ENCODE measurements at regions not wholly inside any gene's neighbourhood (a gene's known extent, or its start where the extent isn't known, plus 50 kb on each side); places are given as distances from the start of the nearest gene placed in this dataset.
A peak's percentile ranks its signal among the peaks of the same experiment; 100 is the strongest.
"Not testable (repeated sequence)": the region's sequence is repeated elsewhere in the genome, so short reads cannot be mapped to it uniquely, and the experiment has no call there.

DNA sequence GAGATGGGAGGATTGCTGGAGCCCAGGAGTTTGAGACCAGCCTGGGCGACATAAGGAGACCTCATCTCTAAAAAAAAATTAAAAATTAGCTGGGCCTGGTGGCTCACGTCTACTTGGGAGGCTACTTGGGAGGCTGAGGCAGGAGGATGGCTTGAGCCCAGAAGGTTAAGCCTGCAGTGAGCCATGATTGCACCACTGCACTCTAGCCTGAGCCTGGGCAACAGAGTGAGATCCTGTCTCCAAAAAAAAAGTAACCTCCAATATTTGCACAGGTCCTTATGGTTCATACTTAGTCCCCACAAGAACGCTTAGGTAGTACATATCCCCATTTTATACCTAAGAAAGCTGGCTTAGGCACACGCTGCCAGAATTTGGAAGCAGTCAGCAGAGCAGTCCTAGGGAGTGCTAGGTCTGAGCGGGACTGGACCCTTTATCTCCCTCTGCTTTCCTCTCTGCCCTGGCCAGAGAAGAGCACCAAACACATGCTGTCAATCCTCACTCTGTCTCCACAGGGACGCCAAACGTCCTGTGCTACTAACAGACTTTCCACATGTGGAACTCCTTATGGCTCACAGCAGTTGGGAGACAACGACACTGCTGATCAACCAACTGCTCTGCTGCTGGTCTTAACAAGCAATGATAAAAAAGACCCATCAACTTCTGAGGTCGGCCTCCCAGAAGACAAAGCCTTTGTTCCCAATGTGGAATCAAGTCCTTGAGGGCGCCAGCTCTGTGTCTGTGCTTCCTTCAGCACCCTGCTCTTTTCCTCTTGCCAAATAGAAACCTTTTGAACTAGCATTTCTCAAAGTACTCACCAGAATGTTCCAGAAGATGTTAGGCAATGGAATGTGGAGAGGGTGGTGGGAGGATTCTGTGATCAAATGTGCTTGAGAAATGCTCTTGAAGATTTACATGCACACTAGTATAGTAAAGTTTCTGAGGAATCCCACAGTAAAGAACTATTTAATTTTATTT, 226.3 kb upstream of the DTNBP1 start:
- H3K9me3 Mint-ChIP-seq, result peaks cover 3% of the 10 kb centered on the region
- H3K4me1 Mint-ChIP-seq, result no peaks in the 10 kb centered on the region
- no peak for DNase-seq
- no peaks in the 10 kb centered on the region for H3K36me3 Mint-ChIP-seq
- H3K27me3 Mint-ChIP-seq, result peaks cover 5% of the 10 kb centered on the region
- CTCF ChIA-PET, result no interaction called here
- H3K4me3 Mint-ChIP-seq, result no peak overlapping the region
- H3K27ac Mint-ChIP-seq, result no peak overlapping the region

DNA sequence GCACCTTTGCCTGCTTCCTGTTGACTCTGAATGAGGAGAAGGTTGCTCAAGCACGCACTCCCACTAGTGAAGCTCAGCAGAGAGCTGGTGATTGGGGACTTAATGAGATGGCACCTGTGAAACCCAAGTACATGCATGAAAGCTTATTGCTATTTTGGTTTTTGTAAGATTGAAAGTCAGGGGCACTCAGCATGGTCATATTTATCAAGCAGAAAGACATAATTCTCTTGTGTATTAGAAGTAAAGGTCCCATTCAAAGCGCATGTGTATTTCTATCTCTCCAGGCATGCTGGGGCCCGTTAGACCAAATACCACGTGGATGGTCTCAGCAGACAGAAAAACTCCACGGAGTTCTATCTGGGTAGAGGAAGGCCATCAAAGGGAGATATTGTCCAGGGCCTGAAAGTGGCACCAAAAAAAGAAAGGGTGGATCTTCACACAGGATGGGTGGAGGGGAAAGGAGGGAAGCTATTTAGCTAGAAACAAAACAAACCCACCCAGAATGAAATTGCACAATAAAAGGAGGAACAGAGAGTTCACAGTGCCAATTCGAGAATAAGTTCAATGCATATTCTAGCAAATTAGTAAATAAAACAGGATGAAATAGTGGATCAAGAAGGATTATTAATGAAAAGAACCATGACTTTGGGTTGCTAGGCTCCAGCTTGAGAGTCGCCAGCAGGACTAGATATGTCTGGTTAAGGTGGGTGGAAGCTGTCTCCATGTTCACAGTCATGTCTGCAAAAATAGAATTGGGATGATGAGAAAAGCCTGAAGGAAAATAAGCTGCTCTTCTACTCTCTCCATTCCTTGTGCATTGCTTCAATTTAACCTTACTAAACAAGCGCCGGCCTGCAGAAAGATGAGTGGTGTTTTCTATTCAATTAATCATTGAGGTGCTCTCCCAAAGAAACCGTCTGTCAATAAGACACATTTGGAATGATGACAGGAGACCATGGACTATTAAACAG, 224.9 kb upstream of the DTNBP1 start:
- CTCF ChIA-PET, result interaction anchor here (1.3 kb wide), 1 partner anchor 14 kb away, joined by 3 read pairs; no protein-coding TSS in a partner anchor
- DNase-seq, result no peak
- Mint-ChIP-seq H3K4me3 (no peak overlapping the region), H3K27me3 (peaks cover 5% of the 10 kb centered on the region), H3K27ac (no peak overlapping the region), H3K4me1 (no peaks in the 10 kb centered on the region), H3K36me3 (no peaks in the 10 kb centered on the region), H3K9me3 (no peaks in the 10 kb centered on the region)

DNA sequence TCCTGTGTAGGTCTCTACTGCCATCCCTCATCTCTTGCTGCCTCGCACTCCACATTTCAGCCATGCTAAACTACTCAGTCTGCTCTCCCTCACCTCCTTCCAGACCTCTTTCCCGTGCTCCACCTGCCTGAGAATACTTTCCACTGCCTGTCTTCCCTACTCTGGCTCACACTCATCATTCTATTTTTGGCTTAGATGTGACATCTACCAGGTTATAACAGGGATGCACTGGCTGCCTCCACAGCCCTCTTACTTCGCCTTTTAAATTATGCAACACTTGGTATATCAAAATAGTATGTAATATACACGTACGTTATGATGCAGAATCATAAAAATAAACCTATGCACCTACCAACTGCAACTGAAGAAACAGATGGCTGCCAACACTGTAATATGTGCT, 222.8 kb upstream of the DTNBP1 start:
- no peaks in the 10 kb centered on the region for H3K36me3 Mint-ChIP-seq
- DNase-seq, result no peak
- no peaks in the 10 kb centered on the region for H3K9me3 Mint-ChIP-seq
- CTCF ChIA-PET, result no interaction called here
- H3K4me1 Mint-ChIP-seq, result peaks cover 8% of the 10 kb centered on the region
- no peak overlapping the region for H3K4me3 Mint-ChIP-seq
- no peak overlapping the region for H3K27ac Mint-ChIP-seq
- H3K27me3 Mint-ChIP-seq, result peaks cover 5% of the 10 kb centered on the region

DNA sequence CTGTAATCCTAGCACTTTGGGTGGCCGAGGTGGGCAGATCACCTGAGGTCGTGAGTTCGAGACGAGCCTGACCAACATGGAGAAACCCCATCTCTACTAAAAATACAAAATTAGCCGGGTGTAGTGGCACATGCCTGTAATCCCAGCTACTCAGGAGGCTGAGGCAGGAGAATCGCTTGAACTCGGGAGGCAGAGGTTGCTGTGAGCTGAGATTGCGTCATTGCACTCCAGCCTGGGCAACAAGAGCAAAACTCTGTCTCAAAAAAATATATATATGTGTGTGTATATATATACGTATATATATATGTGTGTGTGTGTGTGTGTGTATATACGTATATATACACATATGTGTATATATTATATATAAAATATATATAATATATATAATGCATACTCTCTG, 220.8 kb upstream of the DTNBP1 start:
- CTCF ChIA-PET, result interaction anchor here (1.9 kb wide), 1 partner anchor 11 kb away, joined by 7 read pairs; no protein-coding TSS in a partner anchor
- H3K36me3 Mint-ChIP-seq, H3K4me3 Mint-ChIP-seq, H3K9me3 Mint-ChIP-seq, H3K27ac Mint-ChIP-seq, H3K27me3 Mint-ChIP-seq, DNase-seq: not testable (repeated sequence)
- H3K4me1 Mint-ChIP-seq, result peaks cover 21% of the 10 kb centered on the region

DNA sequence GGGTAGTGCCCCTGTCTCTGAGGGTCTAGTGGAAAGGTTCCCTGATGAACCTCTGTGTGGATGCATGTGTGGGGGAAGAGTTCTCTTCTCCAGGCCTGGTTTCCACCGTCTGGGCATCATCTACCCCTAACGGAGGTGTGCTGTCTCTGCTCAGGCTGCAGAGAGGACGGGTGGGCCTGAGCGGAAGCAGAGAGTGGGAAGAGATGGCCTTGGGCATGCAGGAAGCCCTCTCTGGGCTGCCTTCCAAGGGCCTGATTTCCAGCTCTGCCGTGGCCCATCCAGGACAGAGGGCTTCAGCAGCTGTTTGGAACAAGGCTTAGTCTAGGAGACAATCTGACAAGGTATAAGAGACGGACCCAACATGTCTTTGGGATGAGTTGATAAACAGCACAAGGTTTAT, 220.1 kb upstream of the DTNBP1 start:
- Mint-ChIP-seq H3K36me3 (no peaks in the 10 kb centered on the region), H3K27me3 (peaks cover 5% of the 10 kb centered on the region), H3K27ac (no peak overlapping the region), H3K9me3 (no peaks in the 10 kb centered on the region), H3K4me1 (peaks cover 21% of the 10 kb centered on the region), H3K4me3 (no peak overlapping the region)
- CTCF ChIA-PET, result interaction anchor here (1.9 kb wide), 1 partner anchor 12 kb away, joined by 7 read pairs; no protein-coding TSS in a partner anchor
- no peak for DNase-seq

DNA sequence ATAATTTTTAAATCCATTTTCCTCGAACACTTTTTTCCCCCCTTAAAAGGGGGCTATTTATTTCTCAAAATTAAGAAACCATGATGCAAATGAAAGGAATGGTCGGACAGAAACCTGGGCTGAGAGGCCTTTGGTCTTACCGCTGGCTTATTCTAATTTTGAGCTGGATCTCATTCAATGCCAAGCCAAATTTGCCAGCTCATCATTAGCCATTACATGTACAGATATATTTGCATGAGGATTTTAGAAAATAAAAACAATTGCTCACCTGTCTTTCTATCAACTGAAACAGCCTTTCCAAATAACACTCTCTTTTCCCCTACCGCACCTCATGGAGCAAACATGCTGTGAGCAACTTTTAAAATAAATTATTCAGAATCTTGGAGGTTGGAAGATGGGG, 219.5 kb upstream of the DTNBP1 start:
- Mint-ChIP-seq H3K9me3 (no peaks in the 10 kb centered on the region), H3K27me3 (peaks cover 5% of the 10 kb centered on the region), H3K4me1 (peaks cover 21% of the 10 kb centered on the region), H3K36me3 (no peaks in the 10 kb centered on the region), H3K27ac (no peak overlapping the region), H3K4me3 (no peak overlapping the region)
- DNase-seq, result no peak
- CTCF ChIA-PET, result interaction anchor here (1.9 kb wide), 1 partner anchor 12 kb away, joined by 7 read pairs; no protein-coding TSS in a partner anchor

DNA sequence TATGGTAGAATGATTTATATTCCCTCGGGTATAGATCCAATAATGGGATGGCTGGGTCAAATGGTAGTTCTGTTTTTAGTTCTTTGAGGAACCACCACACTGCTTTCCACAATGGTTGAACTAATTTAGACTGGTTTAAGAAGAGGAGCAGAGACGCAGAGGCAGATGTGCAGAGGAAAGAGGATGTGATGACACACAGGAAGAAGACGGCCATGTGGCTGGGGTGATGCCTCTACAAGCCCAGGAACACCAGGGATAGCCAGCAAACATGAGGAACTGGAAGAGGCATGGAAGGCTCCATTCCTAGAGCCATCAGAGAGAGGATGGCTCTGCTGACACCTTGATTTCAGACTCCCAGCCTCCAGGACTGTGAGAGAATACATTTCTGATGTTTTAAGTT, 218.3 kb upstream of the DTNBP1 start:
- no peak overlapping the region for H3K4me3 Mint-ChIP-seq
- no peak overlapping the region for H3K27ac Mint-ChIP-seq
- CTCF ChIA-PET, result interaction anchor here (2.5 kb wide), 1 partner anchor 20 kb away, joined by 11 read pairs; no protein-coding TSS in a partner anchor

DNA sequence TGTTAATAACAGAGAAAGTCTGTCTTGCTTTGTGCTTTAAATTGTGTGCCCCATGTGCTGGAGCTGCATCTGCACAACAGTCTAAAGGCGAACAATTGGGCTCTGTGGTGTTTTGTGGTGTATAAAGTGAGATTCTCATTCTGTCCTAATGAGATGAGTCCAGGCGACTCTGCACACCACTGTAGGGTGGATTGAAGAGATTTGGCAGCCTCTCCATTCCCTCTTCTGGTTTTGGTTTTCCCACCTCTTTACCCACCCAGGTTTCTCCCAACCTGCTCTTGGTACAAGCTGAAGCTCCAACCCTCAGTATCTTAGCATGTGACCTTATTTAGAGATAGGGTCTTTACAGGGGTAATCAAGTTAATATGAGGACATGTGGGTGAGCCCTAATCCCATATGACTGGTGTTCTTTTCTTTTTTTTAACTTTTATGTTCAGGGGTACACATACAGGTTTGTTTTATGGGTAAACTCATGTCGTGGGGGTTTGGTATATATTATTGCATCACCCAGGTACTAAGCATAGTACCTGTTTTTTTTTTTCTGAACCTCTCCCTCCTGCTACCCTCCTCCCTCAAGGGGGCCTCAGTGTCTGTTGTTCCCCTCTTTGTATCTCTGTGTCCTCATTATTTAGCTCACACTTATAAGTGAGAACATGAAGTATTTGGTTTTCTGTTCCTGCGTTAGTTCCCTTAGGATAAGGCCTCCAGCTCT, 217.6 kb upstream of the DTNBP1 start:
- CTCF ChIA-PET, result interaction anchor here (0.9 to 2.5 kb wide), 5 partner anchors 13 to 189 kb away, joined by 3 to 11 read pairs (median 3); no protein-coding TSS in a partner anchor
- Mint-ChIP-seq H3K27ac (no peak overlapping the region), H3K4me1 (peaks cover 21% of the 10 kb centered on the region), H3K9me3 (no peaks in the 10 kb centered on the region), H3K36me3 (no peaks in the 10 kb centered on the region), H3K4me3 (no peak overlapping the region), H3K27me3 (peaks cover 5% of the 10 kb centered on the region)
- no peak for DNase-seq

More for the DNA sequence above, 218.3 kb upstream of the DTNBP1 start:
- H3K9me3 Mint-ChIP-seq, result no peaks in the 10 kb centered on the region
- peaks cover 21% of the 10 kb centered on the region for H3K4me1 Mint-ChIP-seq
- DNase-seq, result no peak
- H3K27me3 Mint-ChIP-seq, result peaks cover 5% of the 10 kb centered on the region
- H3K36me3 Mint-ChIP-seq, result no peaks in the 10 kb centered on the region

DNA sequence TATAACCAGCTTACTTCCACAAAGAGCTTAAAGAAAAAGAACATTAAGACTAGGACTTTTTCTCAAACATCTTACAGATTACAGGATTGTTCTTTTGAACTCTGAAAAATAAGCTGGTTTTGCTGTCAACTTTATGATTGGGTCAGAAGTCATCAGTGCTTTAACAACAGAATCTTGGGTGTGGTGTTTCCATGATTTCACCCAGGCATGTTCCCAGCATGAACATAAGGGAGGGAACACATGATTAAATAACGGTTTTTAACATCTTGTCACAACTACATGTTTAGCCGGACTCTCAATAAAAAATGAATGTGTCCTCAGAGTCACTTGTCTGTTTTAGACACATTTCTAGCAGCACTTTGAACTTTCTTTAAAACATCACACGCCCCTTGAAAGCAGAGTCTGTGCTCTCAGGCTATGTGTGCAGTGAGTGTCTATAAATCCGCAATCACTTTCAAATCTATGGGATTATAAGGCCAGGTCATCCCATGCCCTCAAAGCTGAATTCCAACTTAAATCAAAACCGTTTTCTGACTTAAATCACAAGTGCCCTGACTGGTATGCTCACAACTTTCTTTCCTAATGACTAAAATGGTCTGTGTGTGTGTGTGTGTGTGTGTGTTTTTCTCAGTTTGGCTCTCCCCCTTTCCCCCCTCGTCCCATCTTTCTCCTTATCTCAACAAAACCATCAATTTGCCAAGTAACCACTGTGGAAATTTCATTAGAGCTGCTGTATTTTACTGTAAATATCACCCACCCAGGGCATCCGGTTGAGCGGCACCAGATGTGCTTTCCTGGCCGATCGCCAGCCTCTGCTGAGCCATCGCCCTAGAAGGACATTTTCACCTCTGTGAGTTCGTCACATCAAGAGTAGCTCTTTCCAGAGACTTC, 216.8 kb upstream of the DTNBP1 start:
- Mint-ChIP-seq H3K4me3 (no peak overlapping the region), H3K27ac (no peak overlapping the region), H3K4me1 (peaks cover 21% of the 10 kb centered on the region), H3K9me3 (no peaks in the 10 kb centered on the region), H3K27me3 (peaks cover 5% of the 10 kb centered on the region), H3K36me3 (no peaks in the 10 kb centered on the region)
- peak; percentile 44 for DNase-seq
- CTCF ChIA-PET, result interaction anchor here (0.9 to 2.5 kb wide), 5 partner anchors 14 to 188 kb away, joined by 3 to 11 read pairs (median 3); no protein-coding TSS in a partner anchor

DNA sequence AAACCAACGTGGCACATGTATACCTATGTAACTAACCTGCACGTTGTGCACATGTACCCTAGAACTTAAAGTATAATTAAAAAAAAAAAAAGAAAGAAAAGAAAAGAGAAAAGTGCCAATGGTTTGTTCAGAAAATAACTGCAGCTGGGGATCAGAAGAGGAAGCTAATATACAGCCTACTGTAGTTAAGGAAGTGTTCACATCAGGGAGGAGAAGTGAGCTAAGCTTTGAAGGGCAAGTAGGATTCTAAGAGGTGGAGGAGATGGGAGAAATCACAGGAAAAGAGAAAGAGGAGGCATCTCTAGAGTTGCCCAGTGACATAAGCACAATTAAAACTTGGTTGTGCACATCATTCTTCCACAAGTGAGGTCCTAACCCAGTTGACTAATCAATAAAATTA, 214.4 kb upstream of the DTNBP1 start:
- DNase-seq, result no peak
- Mint-ChIP-seq H3K27ac (no peak overlapping the region), H3K27me3 (peaks cover 5% of the 10 kb centered on the region), H3K36me3 (no peaks in the 10 kb centered on the region), H3K4me3 (no peak overlapping the region), H3K4me1 (peaks cover 21% of the 10 kb centered on the region), H3K9me3 (no peaks in the 10 kb centered on the region)
- CTCF ChIA-PET, result no interaction called here

DNA sequence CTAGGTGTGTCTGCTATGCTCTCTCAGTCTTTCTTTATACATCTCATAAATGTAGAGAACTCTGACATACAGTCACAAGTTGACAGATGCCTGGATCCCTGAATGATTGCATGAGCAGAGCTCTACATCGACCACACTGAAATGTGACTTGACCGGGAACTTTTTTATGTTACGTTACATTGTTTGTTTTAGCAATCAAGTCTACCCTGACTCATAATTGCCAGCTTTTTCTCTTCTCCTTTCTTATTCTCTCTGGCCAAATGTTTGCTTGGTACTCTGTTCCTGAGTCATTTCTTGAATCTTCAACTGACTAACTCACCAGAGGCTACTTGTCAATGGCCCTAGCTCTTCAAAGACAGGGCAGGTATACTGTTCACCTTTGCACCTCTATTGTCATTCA, 213.6 kb upstream of the DTNBP1 start:
- no peak for DNase-seq
- H3K36me3 Mint-ChIP-seq, result no peaks in the 10 kb centered on the region
- H3K4me1 Mint-ChIP-seq, result peaks cover 19% of the 10 kb centered on the region
- H3K9me3 Mint-ChIP-seq, result no peaks in the 10 kb centered on the region
- H3K27me3 Mint-ChIP-seq, result peaks cover 6% of the 10 kb centered on the region
- CTCF ChIA-PET, result no interaction called here
- H3K4me3 Mint-ChIP-seq, result no peak overlapping the region
- no peak overlapping the region for H3K27ac Mint-ChIP-seq

DNA sequence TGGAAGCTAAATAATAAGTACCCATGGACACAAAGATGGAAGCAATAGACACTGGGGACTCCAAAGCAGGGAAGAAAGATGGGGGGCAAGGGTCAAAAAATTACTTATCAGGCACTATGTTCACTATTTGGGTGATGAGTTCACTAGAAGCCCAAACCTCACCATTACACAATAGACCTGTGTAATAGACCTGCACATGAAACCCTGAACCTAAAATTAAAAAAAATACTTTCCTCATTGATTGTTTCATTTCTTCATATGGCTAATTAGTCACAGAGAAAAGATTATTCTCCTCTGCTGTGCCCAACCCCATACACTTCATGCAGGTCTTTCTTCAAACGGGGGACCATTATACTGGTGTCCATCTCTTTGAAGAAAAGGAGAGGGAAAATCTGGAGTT, 213.0 kb upstream of the DTNBP1 start:
- peaks cover 9% of the 10 kb centered on the region for H3K27me3 Mint-ChIP-seq
- H3K4me1 Mint-ChIP-seq, result peaks cover 15% of the 10 kb centered on the region
- CTCF ChIA-PET, result no interaction called here
- no peak overlapping the region for H3K27ac Mint-ChIP-seq
- no peak overlapping the region for H3K4me3 Mint-ChIP-seq
- no peak for DNase-seq
- no peaks in the 10 kb centered on the region for H3K9me3 Mint-ChIP-seq
- no peaks in the 10 kb centered on the region for H3K36me3 Mint-ChIP-seq

DNA sequence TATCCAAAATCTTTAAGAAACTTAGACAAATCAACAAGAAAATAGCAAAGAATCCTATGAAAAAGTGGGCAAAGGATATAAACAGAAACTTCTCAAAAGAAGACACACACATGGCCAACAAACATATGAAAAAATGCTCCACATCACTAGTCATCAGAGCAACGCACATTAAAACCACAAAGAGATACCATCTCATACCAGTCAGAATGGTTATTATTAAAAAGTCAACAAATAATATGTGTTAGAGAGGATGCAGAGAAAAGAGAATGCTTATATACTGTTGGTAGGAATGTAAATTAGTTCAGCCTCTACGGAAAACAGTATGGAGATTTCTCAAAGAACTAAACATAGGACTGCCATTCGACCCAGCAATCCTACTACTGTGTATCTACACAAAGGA, 212.0 kb upstream of the DTNBP1 start:
- CTCF ChIA-PET, result no interaction called here
- peaks cover 9% of the 10 kb centered on the region for H3K27me3 Mint-ChIP-seq
- peaks cover 6% of the 10 kb centered on the region for H3K4me1 Mint-ChIP-seq
- no peaks in the 10 kb centered on the region for H3K9me3 Mint-ChIP-seq
- no peaks in the 10 kb centered on the region for H3K36me3 Mint-ChIP-seq
- DNase-seq, result no peak
- no peak overlapping the region for H3K27ac Mint-ChIP-seq
- H3K4me3 Mint-ChIP-seq, result no peak overlapping the region
